ENCODE measurements at regions not wholly inside any gene's neighbourhood (a gene's known extent, or its start where the extent isn't known, plus 50 kb on each side); places are given as distances from the start of the nearest gene placed in this dataset.

DNA sequence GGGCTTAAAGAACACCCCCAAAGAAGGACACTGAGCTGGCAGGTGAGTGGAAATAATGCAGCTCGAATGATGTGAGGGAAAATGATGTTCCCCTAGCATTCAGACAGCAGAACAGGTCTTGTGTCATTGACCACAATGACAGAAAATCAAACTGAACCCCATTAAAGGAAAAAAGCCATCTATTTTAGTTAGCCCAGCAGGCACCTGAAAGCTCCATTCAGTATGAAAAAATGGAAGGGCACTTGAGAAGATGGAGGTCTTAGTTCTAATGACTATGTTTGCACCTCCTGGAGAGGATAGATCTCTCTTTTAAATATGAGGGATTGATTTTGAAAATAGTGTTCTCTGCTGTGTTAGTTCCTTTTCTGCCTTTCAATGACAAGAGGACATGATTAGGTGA is 323.1 kb downstream of the NKX6-1 start:
- no peak for TF ChIP-seq FOXP2 (optimal IDR thresholded peaks at IDR 0.05; ENCODE audit: borderline replicate concordance, extremely low read depth, extremely low read length, insufficient read depth)
- TF ChIP-seq REST (IDR thresholded peaks at IDR 0.05; ENCODE audit: insufficient read depth in 1 of 2, low read depth in 2 of 2, low read length in 2 of 2): no peak
- no peak for TF ChIP-seq TAF1 (IDR thresholded peaks at IDR 0.05; ENCODE audit: borderline replicate concordance, insufficient read depth, low read length)
- no peak for TF ChIP-seq SIN3A (IDR thresholded peaks at IDR 0.05; ENCODE audit: borderline replicate concordance, insufficient read depth, low read length)
- no peak for TF ChIP-seq POLR2AphosphoS5 (IDR thresholded peaks at IDR 0.05; ENCODE audit: low read depth, low read length)

DNA sequence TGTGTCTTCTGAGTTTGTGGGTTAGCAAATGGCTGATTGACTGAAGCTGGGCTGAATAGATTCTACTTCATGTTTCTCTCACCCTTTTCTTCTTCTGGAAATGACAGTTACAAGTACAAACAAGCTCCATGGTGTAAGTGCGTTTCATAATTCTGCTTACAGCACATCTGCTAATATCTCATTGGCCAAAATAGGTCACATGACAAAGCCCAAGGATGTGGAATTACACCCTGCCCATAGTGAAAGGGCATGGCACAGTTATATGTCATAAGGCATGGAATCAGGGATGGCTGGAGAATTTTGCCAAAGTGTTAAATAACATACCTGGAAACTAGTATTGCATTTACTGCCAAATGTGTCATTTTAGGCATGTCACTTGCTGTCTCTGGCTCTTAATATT is 327.2 kb downstream of the NKX6-1 start:
- TF ChIP-seq SIN3A (IDR thresholded peaks at IDR 0.05; ENCODE audit: borderline replicate concordance, insufficient read depth, low read length) (no peak), TAF1 (IDR thresholded peaks at IDR 0.05; ENCODE audit: borderline replicate concordance, insufficient read depth, low read length) (no peak), REST (IDR thresholded peaks at IDR 0.05; ENCODE audit: insufficient read depth in 1 of 2, low read depth in 2 of 2, low read length in 2 of 2) (no peak)

DNA sequence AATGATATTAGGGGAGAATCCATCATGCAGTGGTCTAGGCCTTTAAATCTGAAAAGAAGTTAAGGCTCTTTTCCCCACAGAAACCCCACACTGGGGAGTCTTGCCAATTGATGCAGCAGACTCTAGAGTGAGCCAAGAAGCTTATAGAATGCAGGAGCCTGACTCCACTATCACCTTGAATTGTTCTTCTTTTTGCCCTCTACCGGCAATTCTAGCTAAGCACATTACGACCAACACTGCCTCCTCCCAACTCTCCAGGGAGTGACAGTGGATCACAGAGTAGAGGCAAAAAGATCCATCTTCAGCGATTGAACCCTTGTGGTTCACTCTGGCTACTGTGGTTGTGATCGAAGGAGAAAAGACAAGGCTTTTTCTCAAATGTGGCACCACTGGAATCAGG is 331.5 kb downstream of the NKX6-1 start:
- TF ChIP-seq SIN3A (IDR thresholded peaks at IDR 0.05; ENCODE audit: borderline replicate concordance, insufficient read depth, low read length) (no peak), FOXP2 (optimal IDR thresholded peaks at IDR 0.05; ENCODE audit: borderline replicate concordance, extremely low read depth, extremely low read length, insufficient read depth) (no peak), POLR2AphosphoS5 (IDR thresholded peaks at IDR 0.05; ENCODE audit: low read depth, low read length) (no peak), TAF1 (IDR thresholded peaks at IDR 0.05; ENCODE audit: borderline replicate concordance, insufficient read depth, low read length) (no peak), REST (IDR thresholded peaks at IDR 0.05; ENCODE audit: insufficient read depth in 1 of 2, low read depth in 2 of 2, low read length in 2 of 2) (no peak)

DNA sequence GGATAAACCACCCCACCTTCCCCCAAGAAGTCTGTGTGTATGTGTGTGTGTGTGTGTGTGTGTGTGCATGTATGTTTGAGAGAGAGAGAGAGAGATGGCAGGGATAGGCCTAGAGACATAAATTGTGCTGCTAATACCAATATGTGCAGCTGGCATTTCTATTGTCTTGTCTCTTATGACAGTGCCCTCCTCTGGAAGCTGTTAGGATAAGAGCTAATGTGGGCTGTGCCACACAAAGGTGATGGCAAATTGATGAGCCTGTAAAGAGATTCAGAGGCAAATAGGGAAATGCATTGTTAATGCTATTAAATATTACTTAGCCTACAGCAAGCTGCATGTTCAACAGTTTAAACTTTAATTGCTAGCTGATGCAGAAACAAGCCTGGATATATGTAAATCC is 332.0 kb downstream of the NKX6-1 start:
- no peak for TF ChIP-seq TAF1 (IDR thresholded peaks at IDR 0.05; ENCODE audit: borderline replicate concordance, insufficient read depth, low read length)
- TF ChIP-seq SIN3A (IDR thresholded peaks at IDR 0.05; ENCODE audit: borderline replicate concordance, insufficient read depth, low read length): no peak
- no peak for TF ChIP-seq REST (IDR thresholded peaks at IDR 0.05; ENCODE audit: insufficient read depth in 1 of 2, low read depth in 2 of 2, low read length in 2 of 2)
- no peak for TF ChIP-seq FOXP2 (optimal IDR thresholded peaks at IDR 0.05; ENCODE audit: borderline replicate concordance, extremely low read depth, extremely low read length, insufficient read depth)
- no peak for TF ChIP-seq POLR2AphosphoS5 (IDR thresholded peaks at IDR 0.05; ENCODE audit: low read depth, low read length)

- TF ChIP-seq FOXP2 (optimal IDR thresholded peaks at IDR 0.05; ENCODE audit: borderline replicate concordance, extremely low read depth, extremely low read length, insufficient read depth): no peak
- no peak for TF ChIP-seq SIN3A (IDR thresholded peaks at IDR 0.05; ENCODE audit: borderline replicate concordance, insufficient read depth, low read length)
- no peak for TF ChIP-seq POLR2AphosphoS5 (IDR thresholded peaks at IDR 0.05; ENCODE audit: low read depth, low read length)
- no peak for TF ChIP-seq REST (IDR thresholded peaks at IDR 0.05; ENCODE audit: insufficient read depth in 1 of 2, low read depth in 2 of 2, low read length in 2 of 2)
- TF ChIP-seq TAF1 (IDR thresholded peaks at IDR 0.05; ENCODE audit: borderline replicate concordance, insufficient read depth, low read length): no peak
Observed at GRCh38 chr4:84166486-84166885, 332.6 kb downstream of the NKX6-1 start.

All from PFSK-1 (cell line).